Right ventricle myocardium superior (tissue), 1 donor: ENCODE measurements at regions not wholly inside any gene's neighbourhood (a gene's known extent, or its start where the extent isn't known, plus 50 kb on each side); places are given as distances from the start of the nearest gene placed in this dataset.

Experiments
- ATAC-seq: fragments of 200-7000 bp; cut with Tn5 transposase; one replicate; pipeline ENCODE4 v1.9.1; 2020; ENCODE audit warnings: mild to moderate bottlenecking; ENCODE audit not compliant: poor library complexity
- DNase-seq: peaks from one replicate; pipeline ENCODE4 v3.0.0-alpha.2; 2020
- intact Hi-C: fragments of 100-400 bp; cut with DNase I; formaldehyde crosslinking; loops from one replicate; pipeline ENCODE4 v1.11.2; 2022
- donor health status: DM: no; HTN: yes; CAD: no; lungs with severe emphysema.

- no peak for ATAC-seq
- no peak for DNase-seq
- intact Hi-C loops, result no loop called here
Measured at GRCh38 chr5:3032513-3032912, 281.0 kb upstream of the IRX2 start.

DNA sequence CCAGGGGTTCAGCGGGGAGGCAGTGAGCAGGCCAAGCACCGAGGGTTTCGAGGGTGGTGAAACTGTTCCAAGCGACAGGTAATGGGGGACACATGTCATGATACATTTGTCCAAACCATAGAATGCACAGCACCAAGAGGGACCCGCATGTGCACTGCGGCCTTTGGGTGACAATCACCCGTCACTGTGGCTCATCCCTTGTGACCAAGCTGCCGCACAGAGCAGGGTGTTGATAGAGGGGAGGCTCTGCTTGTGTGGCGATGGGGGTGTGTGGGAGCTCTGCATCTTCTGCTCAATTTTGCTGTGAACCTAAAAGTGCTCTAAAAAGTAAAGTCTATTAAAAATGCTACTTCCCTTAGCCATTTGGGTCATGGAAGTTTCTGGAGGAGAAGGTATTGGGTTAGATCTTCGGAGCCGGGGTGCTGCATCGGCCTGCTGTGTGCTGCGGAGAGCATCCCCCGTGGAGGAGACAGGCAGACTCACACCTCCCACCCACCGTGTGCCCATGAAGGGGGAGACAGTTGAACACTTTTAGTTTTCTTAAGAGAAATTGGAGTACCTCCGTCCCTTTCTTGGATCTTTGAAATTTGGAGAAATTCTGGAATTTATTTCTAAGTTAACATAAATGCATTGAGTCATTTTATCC lies 280.4 kb upstream of the IRX2 start:
- DNase-seq (no peak), ATAC-seq (no peak)
- intact Hi-C loops, result no loop called here

DNA sequence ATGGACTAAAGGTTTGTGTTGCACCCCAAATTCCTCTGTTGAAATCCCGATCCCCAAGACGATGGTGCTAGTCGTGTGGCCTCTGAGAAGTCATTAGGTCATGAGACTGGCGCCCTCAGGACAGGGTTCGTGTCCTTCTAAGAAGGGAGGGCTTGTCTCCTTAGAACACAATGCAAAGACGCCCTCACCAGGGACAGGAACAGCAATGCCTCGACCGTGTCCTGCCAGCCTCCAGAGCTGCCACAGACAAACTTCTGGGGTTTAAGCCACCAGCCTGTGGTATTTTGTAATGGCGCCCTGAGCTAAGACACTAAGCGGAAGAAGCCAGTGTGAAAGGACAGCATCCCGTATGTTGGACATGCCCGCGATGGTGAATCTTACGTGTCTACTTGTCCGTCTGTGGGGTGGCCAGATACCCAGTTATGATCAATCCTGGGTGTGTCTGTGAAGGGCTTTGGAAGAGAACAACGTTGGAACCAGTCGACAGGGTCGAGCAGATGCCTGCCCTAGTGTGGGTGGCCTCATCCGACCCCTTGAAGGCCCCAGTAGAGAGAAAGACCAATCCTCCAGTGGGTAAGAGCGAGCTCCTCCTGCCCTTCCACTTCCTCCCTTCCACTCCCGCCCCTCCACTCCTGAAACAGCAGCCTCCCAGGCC lies 279.2 kb upstream of the IRX2 start:
- intact Hi-C loops, result no loop called here
- ATAC-seq (no peak), DNase-seq (no peak)

DNA sequence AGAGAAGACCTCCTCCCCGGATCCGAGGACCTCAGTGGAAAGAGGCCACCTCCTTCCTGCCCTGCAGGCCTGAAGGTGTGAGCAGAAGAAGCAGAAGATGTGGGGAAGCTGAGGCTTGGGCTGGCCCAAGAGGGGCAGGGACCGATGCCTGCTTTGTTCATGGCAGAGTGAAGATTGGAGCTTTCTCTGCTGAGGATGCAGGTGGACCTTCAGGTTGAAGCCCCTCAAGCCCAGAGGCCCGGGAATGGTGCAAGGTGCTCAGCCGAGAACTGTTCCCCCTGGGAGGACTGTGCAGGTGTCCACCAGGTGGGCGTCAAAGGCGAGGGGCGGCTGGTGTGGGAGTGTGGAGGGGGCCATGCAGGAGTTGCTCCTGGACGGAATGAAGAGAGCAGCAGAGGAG lies 277.9 kb upstream of the IRX2 start:
- intact Hi-C loops, result no loop called here
- DNase-seq (no peak), ATAC-seq (no peak)

DNA sequence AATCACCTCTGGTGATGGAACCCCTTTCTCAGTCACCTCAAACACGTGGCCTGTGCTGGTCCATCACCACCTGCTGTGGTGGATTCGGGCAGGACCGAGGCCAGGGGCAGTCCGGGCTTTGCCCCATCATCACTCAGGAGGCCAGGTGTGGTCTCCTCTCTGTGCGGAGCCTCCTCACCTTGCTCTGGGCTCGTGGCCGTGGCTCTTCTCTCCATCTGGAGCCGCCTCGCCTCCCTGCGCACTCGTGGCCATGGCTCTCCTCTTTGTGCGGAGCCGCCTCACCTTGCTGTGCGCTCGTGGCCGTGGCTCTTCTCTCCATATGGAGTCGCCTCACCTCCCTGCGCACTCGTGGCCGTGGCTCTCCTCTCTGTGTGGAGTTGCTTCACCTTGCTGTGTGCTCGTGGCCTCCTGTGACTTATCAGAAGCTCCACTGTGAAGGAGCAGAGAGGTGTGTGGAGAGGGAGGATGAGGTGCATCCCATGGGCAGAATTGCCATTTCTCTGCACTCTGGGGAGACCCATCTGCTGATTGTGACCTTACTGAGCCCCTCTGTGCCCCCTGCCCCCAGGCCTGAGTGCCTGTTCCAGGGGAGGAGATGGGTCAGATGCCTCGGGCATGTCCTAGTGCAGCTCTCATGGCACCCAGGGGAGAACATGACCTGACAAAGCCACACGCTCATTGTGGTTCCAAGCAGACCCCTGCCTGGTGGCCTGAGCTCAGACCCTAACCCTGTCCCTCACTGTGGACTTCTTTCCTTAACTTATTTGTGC lies 276.6 kb upstream of the IRX2 start:
- intact Hi-C loops, result no loop called here
- no peak for ATAC-seq
- no peak for DNase-seq

- intact Hi-C loops, result no loop called here
- DNase-seq (no peak), ATAC-seq (no peak)
Measured at GRCh38 chr5:3027185-3027865, 275.8 kb upstream of the IRX2 start.

- ATAC-seq, result no peak
- intact Hi-C loops, result no loop called here
- DNase-seq, result no peak
Measured at GRCh38 chr5:3026651-3027050, 275.2 kb upstream of the IRX2 start.

DNA sequence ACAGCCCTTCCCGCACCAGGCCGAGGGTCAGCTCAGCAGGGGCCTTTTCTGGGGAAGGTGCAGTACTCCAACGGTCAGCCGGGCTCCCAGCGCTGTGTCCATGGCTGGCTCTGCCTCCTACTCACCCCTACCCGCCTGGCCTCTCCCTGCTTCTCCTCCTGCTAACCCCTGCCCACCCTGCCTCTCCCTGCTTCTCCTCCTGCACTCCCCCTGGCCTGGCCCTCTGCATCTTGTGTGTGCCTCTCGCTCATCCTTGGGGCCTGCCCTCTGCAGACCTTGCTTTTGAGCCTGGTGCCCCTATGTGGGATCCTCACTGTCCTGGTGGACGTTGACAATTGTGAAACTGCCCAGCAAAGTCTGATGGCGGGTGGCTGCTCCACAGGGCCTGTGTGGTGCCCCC lies 274.6 kb upstream of the IRX2 start:
- DNase-seq (no peak), ATAC-seq (no peak)
- intact Hi-C loops, result no loop called here

DNA sequence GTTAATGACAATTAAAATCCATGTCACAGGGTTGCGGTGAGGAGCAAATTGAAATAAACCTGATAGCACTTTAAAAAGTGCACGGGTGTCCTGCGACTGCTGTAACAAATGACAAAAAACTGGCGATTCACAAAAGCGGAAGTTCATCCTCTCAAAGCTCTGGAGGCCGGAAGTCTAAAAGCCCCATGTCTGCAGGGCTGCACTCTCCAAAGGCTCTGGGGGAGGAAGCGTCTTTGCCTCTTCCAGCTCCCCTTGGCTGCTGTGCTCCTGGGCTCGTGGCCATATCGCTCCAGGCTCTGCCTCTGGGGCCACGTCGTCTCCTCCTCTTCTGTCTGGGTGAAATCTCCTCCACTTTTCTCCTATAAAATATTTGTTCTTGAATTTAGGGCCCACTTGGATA lies 273.9 kb upstream of the IRX2 start:
- intact Hi-C loops, result no loop called here
- DNase-seq, result no peak
- no peak for ATAC-seq

DNA sequence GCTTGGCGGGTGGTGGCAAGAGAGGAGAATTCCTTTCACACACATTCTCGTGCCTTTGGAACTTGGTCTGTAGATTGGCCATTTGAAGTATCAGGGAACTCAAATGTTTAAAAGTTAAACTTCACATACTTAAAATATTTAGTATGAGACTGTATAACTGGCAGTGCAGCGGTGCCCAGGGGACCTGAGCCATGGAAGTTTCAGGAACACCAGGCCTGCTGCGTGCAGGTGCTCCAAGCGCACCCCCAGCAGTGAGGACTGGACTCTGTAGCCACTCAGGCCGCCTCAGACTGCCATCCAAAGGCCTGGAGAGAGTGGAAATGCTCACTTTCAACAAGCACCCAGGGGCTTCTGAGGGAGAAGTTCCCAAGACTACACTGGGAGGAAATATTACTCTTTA lies 273.5 kb upstream of the IRX2 start:
- no peak for DNase-seq
- intact Hi-C loops, result no loop called here
- ATAC-seq, result no peak

DNA sequence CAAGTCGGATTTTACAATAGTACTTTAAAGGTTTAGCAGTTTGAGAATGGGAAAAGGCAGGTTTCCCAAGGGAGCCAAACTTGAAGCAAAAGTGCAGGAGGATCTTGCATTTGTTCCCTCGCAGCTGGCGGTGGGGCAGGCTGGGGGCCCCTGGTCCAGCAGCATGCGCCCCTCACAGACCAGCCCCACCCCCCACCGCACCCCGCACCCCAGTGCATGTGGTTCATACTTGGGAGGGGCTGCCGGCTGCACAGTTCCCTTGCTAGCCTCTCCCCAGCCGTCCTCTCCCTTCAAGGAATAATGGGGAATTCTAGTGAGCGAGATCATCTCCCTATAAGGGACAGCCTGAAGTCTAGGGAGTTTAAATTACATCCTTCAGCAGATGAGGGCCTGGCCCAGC lies 273.1 kb upstream of the IRX2 start:
- ATAC-seq, result no peak

DNA sequence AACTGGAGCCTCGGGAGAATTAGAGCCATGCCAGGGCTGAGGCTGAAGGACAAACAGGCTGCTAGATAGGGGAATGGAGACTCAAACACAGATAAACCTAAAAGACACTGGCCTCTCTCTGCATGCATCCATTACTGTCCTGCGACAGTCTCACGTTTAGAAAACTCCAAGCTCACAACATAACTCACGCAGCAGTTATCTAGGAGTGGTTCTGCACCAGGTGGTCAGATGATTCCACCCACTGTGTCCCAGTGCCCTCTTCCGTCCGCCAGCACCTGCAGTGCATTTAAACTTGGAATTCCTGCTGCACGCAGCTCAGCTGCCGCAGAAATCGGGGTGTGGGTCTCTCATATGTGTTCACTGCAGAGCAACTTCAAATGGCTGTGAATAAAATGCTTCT lies 272.6 kb upstream of the IRX2 start:
- ATAC-seq (no peak), DNase-seq (no peak)
- intact Hi-C loops, result no loop called here

More for the DNA sequence above, 273.1 kb upstream of the IRX2 start:
- intact Hi-C loops, result no loop called here
- DNase-seq, result no peak

GRCh38 chr5:3023656-3024055 lies 272.2 kb upstream of the IRX2 start:
- no peak for ATAC-seq
- intact Hi-C loops, result no loop called here

DNA sequence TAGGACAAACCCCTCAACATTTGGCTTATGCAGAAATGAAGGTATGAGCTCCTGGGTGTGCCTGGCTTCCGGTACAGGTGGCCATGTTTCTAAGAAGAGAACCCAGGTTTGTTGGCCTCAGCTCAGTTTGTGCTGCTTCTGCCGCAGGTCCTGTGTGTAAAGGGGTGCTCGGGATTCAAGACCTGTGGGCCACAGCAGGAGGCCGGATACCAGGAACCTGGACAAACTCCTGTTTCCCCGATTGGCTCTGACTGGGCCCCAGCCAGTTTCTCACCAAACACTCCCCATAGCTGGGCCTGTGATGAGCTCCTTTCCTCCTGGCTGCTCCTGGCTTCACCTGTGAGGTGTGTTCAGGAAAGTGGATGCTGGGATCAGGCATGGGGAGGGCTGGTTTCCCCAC lies 271.2 kb upstream of the IRX2 start:
- DNase-seq, result no peak
- no peak for ATAC-seq
- intact Hi-C loops, result no loop called here

More at GRCh38 chr5:3023656-3024055, 272.2 kb upstream of the IRX2 start:
- DNase-seq, result no peak

DNA sequence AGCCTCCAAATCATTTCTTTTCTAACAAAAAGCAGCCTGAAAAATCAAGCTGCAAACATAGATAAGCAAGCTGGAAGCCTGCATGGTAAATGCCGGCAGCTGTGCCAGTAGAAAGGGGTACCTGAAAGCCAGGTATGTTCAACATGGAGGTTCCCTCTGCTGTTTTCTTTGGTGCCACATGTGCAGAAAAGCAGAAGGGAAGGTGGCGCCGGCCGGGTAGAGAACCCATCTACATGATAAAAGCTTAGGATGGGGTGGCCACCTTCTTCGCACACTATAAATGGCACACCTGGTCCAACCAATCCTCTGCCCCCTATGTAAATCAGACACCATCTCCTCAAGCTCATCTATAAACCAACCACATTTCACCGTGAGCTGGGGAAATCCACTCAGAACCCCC lies 268.9 kb upstream of the IRX2 start:
- DNase-seq (no peak), ATAC-seq (no peak)
- intact Hi-C loops, result no loop called here

GRCh38 chr5:3019045-3019444 lies 267.6 kb upstream of the IRX2 start:
- intact Hi-C loops, result no loop called here
- no peak for ATAC-seq
- DNase-seq, result no peak

DNA sequence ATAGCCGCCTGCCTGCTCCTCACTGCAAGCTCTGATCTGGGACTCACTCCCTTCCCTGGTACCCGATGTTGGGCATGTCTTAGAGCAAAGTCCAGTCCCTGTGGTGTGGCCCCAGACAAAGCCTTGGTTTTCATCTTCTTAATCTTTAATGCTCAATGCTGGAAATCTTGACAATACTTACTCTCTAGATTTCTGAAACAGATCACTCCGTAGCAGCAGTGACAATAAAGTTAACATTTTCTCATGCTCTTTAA lies 260.2 kb upstream of the IRX2 start:
- ATAC-seq (no peak), DNase-seq (no peak)
- intact Hi-C loops, result no loop called here

DNA sequence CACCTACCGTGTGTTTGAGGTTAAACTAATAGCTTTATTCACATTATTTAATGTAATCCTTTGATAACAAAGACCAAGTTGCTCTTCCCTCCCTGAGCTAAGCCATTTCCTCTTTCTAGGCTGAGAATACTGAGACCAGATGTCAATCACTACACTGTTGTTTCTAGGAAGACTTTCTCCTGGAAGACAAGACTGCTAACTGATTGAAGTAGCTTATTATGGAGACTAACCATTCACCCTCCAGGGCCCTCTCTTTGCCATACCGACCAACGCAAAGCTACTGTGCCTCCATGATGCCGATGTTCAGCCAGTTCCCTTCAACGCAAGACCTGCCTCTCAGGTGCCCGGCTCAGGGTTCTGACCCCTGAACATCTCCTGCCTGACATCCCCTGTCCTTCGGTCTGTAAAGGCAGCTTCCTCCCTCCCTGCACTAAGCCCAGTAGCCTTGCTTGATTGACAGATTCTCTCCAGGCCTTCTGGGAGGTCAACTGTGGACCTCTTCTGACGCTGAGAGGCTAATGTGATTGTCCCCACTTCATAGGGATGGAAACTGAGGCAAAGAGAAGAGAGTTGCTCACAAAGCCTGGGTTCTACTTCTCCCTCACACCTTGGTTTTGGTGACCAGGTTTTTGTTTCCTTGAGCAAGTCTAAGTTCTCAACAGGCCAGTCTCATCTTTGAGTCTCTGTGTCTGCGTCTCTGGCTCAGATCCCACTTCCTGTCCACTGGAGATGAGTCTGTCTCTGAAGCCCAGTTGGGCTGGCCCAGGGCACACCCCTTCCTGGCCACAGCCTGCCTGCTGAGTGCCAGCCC lies 259.7 kb upstream of the IRX2 start:
- DNase-seq (no peak), ATAC-seq (no peak)
- intact Hi-C loops, result no loop called here

- DNase-seq (no peak), ATAC-seq (no peak)
- intact Hi-C loops, result no loop called here
Measured at GRCh38 chr5:3010301-3010952, 258.9 kb upstream of the IRX2 start.
